K562 (cell line): ENCODE measurements at regions not wholly inside any gene's neighbourhood (a gene's known extent, or its start where the extent isn't known, plus 50 kb on each side); places are given as distances from the start of the nearest gene placed in this dataset.

Source experiments
- CTCF ChIP-seq, 3 experiments: IDR thresholded peaks in 2 of 3; conservative IDR thresholded peaks in 1 of 3; 2 replicates each; pipeline ENCODE4 v1.5.1; 2011 to 2012; ENCODE audit warnings: low read length in 3 of 3, mild to moderate bottlenecking in 3 of 3, control low read depth in 2 of 3, improper control_type of control experiment in 1 of 3, inconsistent platforms in 1 of 3, low read depth in 1 of 3, mixed read lengths in 1 of 3, moderate library complexity in 1 of 3; ENCODE audit not compliant: insufficient read depth in 2 of 3
- FOS ChIP-seq: IDR thresholded peaks from 3 replicates; pipeline ENCODE4 v1.6.1; 2011; ENCODE audit not compliant: insufficient read length; ENCODE audit errors: extremely low read depth
- NELFE ChIP-seq: IDR thresholded peaks from 2 replicates; pipeline ENCODE4 v1.6.1; 2011; ENCODE audit warnings: mild to moderate bottlenecking; ENCODE audit not compliant: insufficient read depth, insufficient read length
- PREB ChIP-seq: sonication (generic); formaldehyde crosslinking; IDR thresholded peaks from 2 replicates; pipeline ENCODE4 v1.8.1; 2023; ENCODE audit warnings: mild to moderate bottlenecking, missing genetic modification reagents
- RBBP5 ChIP-seq: fragments of 200-600 bp; sonication (generic); IDR thresholded peaks from 2 replicates; pipeline ENCODE4 v1.6.1; 2012; ENCODE audit warnings: borderline replicate concordance, mild to moderate bottlenecking, low read length, control low read depth, inconsistent platforms; ENCODE audit not compliant: insufficient read depth, poor library complexity, severe bottlenecking
- ZNF445 ChIP-seq: fragments of 250-450 bp; sonication (Bioruptor Pico); IDR thresholded peaks from 2 replicates; pipeline ENCODE4 v1.4.0; 2020; ENCODE audit warnings: low read depth, mild to moderate bottlenecking, moderate library complexity

GRCh38 chr16:17850581-17851250 lies 380.0 kb upstream of the XYLT1 start:
- TF ChIP-seq CTCF (IDR thresholded peaks at IDR 0.05 in 2 of 3, conservative IDR thresholded peaks at IDR 0.05 in 1 of 3; ENCODE audit: insufficient read depth in 2 of 3, low read depth in 1 of 3, low read length in 3 of 3), result no peak
- no peak for TF ChIP-seq ZNF445
- TF ChIP-seq FOS, result no peak
- no peak for TF ChIP-seq NELFE
- TF ChIP-seq PREB (CRISPR knock-in tag), result no peak
- no peak for TF ChIP-seq RBBP5
